HUES64 (cell line): ENCODE measurements at regions not wholly inside any gene's neighbourhood (a gene's known extent, or its start where the extent isn't known, plus 50 kb on each side); places are given as distances from the start of the nearest gene placed in this dataset.
"Not testable (repeated sequence)": the region's sequence is repeated elsewhere in the genome, so short reads cannot be mapped to it uniquely, and the experiment has no call there.

Experiments
- H3K27ac ChIP-seq: 2 replicates; pipeline ENCODE4 v1.7.0; 2013; ENCODE audit warnings: low read depth, low read length, inconsistent platforms
- H3K27me3 ChIP-seq: 2 replicates; pipeline ENCODE4 v1.6.1; 2013; ENCODE audit warnings: mild to moderate bottlenecking, low read length; ENCODE audit not compliant: insufficient read depth
- H3K36me3 ChIP-seq: 2 replicates; pipeline ENCODE4 v1.6.1; 2013; ENCODE audit warnings: mild to moderate bottlenecking, low read length; ENCODE audit not compliant: insufficient read depth
- H3K4me1 ChIP-seq: 2 replicates; pipeline ENCODE4 v1.6.1; 2013; ENCODE audit warnings: mild to moderate bottlenecking, low read length, moderate library complexity; ENCODE audit not compliant: insufficient read depth
- H3K4me3 ChIP-seq: 2 replicates; pipeline ENCODE4 v1.5.1; 2013; ENCODE audit warnings: mild to moderate bottlenecking, low read length, moderate library complexity
- H3K9ac ChIP-seq: 2 replicates; pipeline ENCODE4 v1.6.1; 2013; ENCODE audit warnings: mild to moderate bottlenecking, low read depth, low read length
- H3K9me3 ChIP-seq: 2 replicates; pipeline ENCODE4 v1.6.1; 2013; ENCODE audit warnings: low read depth, low read length; ENCODE audit not compliant: insufficient read depth
- WGBS: fragments of 150-250, 120-280 bp; methylation state at CpG from one replicate; pipeline ENCODE4 v1.1.7; 2013; ENCODE audit warnings: missing lambda C conversion rate; 5-methylcytosine and 5-hydroxymethylcytosine counted together

GRCh38 chr15:96213896-96214295 is 116.6 kb upstream of the NR2F2 start:
- Histone ChIP-seq H3K4me3 (no peak overlapping the region), H3K36me3 (no peaks in the 10 kb centered on the region), H3K27me3 (no peaks in the 10 kb centered on the region), H3K4me1 (no peaks in the 10 kb centered on the region), H3K9me3 (no peaks in the 10 kb centered on the region), H3K9ac (no peak overlapping the region), H3K27ac (no peak overlapping the region)
- whole genome bisulfite sequencing = 95% methylated on average over 4 of the region's 4 CpGs

DNA sequence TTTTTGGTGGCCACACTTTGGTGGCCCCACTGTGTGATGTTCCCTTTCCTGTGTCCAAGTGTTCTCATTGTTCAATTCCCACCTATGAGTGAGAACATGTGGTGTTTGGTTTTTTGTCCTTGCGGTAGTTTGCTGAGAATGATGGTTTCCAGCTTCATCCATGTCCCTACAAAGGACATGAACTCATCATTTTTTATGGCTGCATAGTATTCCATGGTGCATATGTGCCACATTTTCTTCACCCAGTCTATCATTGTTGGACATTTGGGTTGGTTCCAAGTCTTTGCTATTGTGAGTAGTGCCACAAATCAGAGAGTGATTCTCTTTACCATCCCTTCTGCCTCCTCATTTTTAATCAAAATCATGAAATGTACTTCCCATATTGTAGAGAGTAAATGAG is 114.0 kb upstream of the NR2F2 start:
- not testable (repeated sequence) for H3K27ac ChIP-seq, H3K4me1 ChIP-seq, H3K4me3 ChIP-seq, H3K27me3 ChIP-seq, H3K9ac ChIP-seq, H3K36me3 ChIP-seq, H3K9me3 ChIP-seq
- no CpG with 5 or more reads among the region's 1 CpG for WGBS

DNA sequence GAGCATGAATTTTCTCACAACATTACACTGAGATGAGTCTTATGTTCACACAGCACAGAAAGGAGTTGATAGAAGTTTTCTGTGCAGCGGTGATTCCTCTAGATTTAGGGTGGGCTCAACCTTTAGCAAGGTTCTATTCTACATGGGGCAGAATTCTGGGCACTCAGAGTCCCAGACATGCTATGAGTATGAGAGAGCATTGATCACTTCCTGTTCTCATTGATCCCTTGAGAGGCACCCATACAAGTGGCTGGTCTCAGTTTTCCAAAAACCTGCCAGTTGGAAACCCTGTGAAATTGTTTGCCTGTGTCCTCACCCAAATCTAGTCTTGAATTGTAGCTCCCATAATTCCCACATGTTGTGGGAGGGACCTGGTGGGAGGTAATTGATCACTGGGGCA is 112.5 kb upstream of the NR2F2 start:
- H3K27me3 ChIP-seq = peaks cover 2% of the 10 kb centered on the region; the same call in 1 of the 2 replicates
- H3K27ac ChIP-seq = no peak overlapping the region
- no peaks in the 10 kb centered on the region for H3K36me3 ChIP-seq
- H3K4me3 ChIP-seq = no peak overlapping the region
- H3K9me3 ChIP-seq = no peaks in the 10 kb centered on the region
- no peaks in the 10 kb centered on the region for H3K4me1 ChIP-seq
- WGBS = 97% methylated on average over 1 of the region's 1 CpG
- no peak overlapping the region for H3K9ac ChIP-seq

DNA sequence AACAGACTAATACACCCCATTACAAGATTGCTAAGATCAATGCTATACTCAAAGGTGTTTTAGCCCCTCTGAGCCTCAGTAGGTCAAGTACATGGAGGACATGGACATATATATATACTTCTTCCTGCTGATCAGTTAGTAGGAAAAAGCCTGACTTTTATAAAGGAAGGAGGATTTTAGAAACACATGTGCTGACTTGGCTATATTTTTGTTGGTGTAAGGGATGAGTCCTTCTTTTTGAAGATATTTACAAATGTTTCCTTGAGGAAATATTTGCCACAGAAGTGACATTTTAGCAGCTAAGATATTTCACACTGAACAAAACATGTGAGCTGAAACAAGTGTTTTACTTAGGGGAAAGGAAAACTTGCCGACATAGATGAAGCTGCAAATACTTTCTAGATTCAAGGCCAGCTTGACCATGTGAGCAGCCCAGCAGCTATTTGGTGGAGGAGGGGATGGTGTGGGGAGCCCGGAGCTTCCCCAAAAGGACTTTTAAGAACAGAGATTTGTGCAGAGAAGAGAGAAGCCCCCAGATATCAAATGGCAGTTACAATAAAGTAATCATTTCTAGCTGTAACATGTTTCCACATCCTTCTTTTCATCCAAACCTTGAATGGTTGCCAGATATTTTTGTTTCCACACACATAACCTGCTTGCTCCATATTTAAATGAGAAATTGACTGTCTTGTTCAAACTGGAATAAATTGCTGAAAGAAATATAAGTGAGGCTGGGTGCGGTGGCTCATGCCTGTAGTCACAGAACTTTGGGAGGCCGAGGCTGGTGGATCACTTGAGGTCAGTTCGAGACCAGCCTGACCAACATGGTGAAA is 111.7 kb upstream of the NR2F2 start:
- Histone ChIP-seq H3K36me3 (no peaks in the 10 kb centered on the region), H3K27me3 (peaks cover 9% of the 10 kb centered on the region; the same call in 1 of the 2 replicates), H3K9me3 (no peaks in the 10 kb centered on the region), H3K4me3 (no peak overlapping the region), H3K9ac (no peak overlapping the region), H3K4me1 (no peaks in the 10 kb centered on the region), H3K27ac (no peak overlapping the region)
- WGBS = 97% methylated on average over 5 of the region's 5 CpGs

GRCh38 chr15:96219681-96220080 is 110.8 kb upstream of the NR2F2 start:
- H3K9ac ChIP-seq = no peak overlapping the region
- no peaks in the 10 kb centered on the region for H3K36me3 ChIP-seq
- peaks cover 11% of the 10 kb centered on the region; the same call in 1 of the 2 replicates for H3K27me3 ChIP-seq
- no peak overlapping the region for H3K27ac ChIP-seq
- H3K4me3 ChIP-seq = no peak overlapping the region
- H3K4me1 ChIP-seq = no peaks in the 10 kb centered on the region
- 97% methylated on average over 3 of the region's 3 CpGs for WGBS
- H3K9me3 ChIP-seq = no peaks in the 10 kb centered on the region

DNA sequence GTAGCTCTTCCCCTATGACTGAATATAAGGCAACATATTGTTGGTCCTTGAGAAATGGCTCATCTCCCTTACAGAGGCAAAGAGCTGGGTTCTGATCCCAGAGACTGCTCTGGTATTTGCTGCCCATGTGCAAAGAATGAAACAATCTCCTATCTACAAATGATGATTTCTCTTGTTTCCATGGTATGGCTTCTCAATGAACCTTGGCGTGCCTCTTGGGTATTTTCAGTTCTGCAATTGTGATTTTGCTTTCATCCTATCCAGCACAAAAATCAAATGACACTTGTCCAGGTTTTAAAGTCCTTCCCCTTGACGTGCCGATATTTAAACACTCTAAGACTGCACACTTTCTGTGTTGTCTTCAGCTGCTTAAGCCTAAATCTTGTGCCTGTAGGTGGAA is 109.8 kb upstream of the NR2F2 start:
- H3K4me3 ChIP-seq = no peak overlapping the region
- H3K36me3 ChIP-seq = no peaks in the 10 kb centered on the region
- no peaks in the 10 kb centered on the region for H3K4me1 ChIP-seq
- WGBS = 93% methylated on average over 3 of the region's 3 CpGs
- H3K27ac ChIP-seq = no peak overlapping the region
- H3K27me3 ChIP-seq = peaks cover 11% of the 10 kb centered on the region; the same call in 1 of the 2 replicates
- no peak overlapping the region for H3K9ac ChIP-seq
- no peaks in the 10 kb centered on the region for H3K9me3 ChIP-seq

DNA sequence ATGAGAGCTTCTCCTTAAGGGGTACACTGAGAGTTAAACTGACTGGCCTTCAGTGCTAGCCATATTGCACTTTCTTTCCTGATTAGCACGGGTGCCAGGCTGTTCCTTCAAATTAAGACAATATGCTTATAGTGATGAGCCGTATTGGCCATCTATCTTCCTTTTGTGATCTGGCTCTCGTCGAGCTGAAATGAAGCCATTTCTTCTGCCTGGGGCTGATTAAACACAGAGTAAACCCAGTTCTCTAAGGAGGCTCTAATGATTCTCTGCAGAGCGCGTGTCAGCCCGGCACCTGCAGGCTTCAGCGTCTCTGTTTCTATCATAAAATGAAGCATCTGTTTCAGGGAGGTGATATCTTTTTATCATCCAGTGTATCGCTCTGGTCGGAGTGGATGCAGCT is 107.5 kb upstream of the NR2F2 start:
- H3K27ac ChIP-seq = no peak overlapping the region
- peaks cover 11% of the 10 kb centered on the region; the same call in 1 of the 2 replicates for H3K27me3 ChIP-seq
- H3K9me3 ChIP-seq = no peaks in the 10 kb centered on the region
- no peak overlapping the region for H3K4me3 ChIP-seq
- no peaks in the 10 kb centered on the region for H3K36me3 ChIP-seq
- H3K4me1 ChIP-seq = no peaks in the 10 kb centered on the region
- 94% methylated on average over 10 of the region's 10 CpGs for WGBS
- no peak overlapping the region for H3K9ac ChIP-seq

DNA sequence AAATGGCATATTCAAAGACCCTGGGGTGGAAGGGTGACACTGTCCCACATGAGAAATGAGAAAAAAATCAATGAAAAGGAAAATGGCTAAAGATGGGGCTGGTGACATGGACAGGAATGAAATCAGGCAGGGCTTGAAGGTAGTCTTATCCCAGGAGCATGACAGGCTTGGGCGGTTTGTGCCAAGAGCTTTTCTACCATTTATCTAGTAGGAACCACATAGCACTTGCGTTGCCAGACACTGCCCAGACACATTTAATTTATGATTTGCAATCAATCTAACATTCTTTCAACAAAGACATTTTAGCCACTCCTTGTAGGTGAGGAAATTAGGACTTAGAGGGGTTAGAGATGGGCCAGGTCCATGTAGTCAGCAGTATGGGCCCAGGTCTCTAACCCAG is 106.6 kb upstream of the NR2F2 start:
- Histone ChIP-seq H3K4me1 (no peaks in the 10 kb centered on the region), H3K27me3 (peaks cover 11% of the 10 kb centered on the region; the same call in 1 of the 2 replicates), H3K27ac (no peak overlapping the region), H3K9me3 (no peaks in the 10 kb centered on the region), H3K9ac (no peak overlapping the region), H3K36me3 (no peaks in the 10 kb centered on the region), H3K4me3 (no peak overlapping the region)
- WGBS = 96% methylated on average over 2 of the region's 2 CpGs

DNA sequence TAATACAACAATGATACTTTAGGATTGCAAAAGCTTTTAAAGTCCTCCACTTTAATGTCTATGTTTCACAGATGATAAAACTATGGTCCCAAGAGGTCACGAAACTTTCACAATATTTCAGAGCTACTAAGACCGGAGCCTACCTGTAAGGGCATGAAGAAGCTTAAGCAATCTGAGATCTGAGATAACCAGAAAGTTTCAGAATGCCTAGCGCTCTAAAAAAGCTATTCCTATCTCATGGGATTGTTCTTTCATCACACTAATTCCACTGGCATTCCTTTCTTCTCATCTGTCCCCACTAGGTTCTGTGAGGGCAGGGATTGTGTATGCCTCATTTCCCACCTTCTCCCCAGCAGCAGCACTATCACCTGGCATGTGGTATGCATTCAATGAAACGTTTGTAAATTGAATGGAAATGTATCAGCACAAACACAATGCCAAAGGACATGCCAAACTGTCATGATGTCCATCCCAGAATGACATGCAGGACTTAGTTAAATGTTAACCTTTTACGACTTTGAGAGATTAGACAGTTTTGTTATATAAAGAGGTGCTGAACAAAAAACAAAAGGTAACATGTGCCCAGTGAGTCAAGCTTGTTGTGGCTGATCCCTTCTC is 104.7 kb upstream of the NR2F2 start:
- no peak overlapping the region for H3K9ac ChIP-seq
- no peak overlapping the region for H3K27ac ChIP-seq
- 58% methylated on average over 5 of the region's 5 CpGs for WGBS
- H3K4me3 ChIP-seq = no peak overlapping the region
- H3K9me3 ChIP-seq = no peaks in the 10 kb centered on the region
- H3K36me3 ChIP-seq = no peaks in the 10 kb centered on the region
- peaks cover 11% of the 10 kb centered on the region for H3K4me1 ChIP-seq
- peaks cover 11% of the 10 kb centered on the region; the same call in 1 of the 2 replicates for H3K27me3 ChIP-seq

- WGBS = 90% methylated on average over 3 of the region's 3 CpGs
- Histone ChIP-seq H3K27me3 (no peaks in the 10 kb centered on the region), H3K4me1 (peaks cover 11% of the 10 kb centered on the region), H3K9me3 (no peaks in the 10 kb centered on the region), H3K27ac (no peak overlapping the region), H3K36me3 (no peaks in the 10 kb centered on the region), H3K9ac (no peak overlapping the region), H3K4me3 (no peak overlapping the region)
Measured at GRCh38 chr15:96230526-96231181, 99.8 kb upstream of the NR2F2 start.

GRCh38 chr15:96232335-96232734 is 98.2 kb upstream of the NR2F2 start:
- H3K27me3 ChIP-seq = no peaks in the 10 kb centered on the region

More at GRCh38 chr15:96232335-96232734, 98.2 kb upstream of the NR2F2 start:
- WGBS = 96% methylated on average over 3 of the region's 3 CpGs
- Histone ChIP-seq H3K4me1 (peaks cover 11% of the 10 kb centered on the region), H3K36me3 (no peaks in the 10 kb centered on the region), H3K9me3 (no peaks in the 10 kb centered on the region), H3K27ac (no peak overlapping the region), H3K4me3 (no peak overlapping the region), H3K9ac (no peak overlapping the region)
